Epidermal melanocyte (primary cell): ENCODE measurements at regions not wholly inside any gene's neighbourhood (a gene's known extent, or its start where the extent isn't known, plus 50 kb on each side); places are given as distances from the start of the nearest gene placed in this dataset.
"Not testable (repeated sequence)": the region's sequence is repeated elsewhere in the genome, so short reads cannot be mapped to it uniquely, and the experiment has no call there.

ENCODE experiments used
- DNase-seq: peaks from one replicate; pipeline ENCODE4 v3.0.0; 2011; ENCODE audit warnings: low spot score; ENCODE audit not compliant: insufficient read length

DNA sequence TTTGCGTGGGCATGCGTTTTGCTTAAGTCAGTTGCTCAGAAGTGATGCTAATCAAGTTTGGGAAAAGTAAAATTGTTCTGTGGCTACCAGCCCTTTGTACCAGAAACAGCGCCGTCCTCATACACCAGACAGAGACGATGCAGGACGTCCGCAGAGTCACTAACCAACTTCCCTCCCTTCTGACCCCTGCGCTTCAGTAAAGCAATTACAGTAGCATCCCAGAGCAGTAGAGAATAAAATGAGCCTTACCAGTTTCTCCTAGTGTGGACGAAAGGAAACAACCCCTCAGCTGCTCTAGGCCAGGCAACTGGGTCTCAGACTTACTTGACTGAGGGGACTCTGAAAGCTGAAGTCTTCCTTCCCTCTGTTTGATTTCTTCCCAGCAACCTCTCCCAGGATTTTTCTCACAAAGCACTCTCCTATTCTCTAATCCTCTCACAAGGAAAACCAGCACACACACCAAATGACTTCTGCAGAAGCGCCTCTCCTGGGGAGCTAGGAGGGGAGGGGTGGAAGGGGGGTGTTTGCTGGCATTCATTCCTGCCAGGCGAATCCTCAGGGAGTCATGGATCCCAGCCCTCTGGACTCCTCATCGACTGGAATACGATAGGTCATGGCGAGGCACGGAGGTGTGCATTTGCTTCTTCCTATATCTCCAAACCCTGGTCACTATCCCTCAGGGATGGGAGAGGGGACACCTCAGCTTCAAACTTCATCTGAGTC lies 56.0 kb upstream of the MID1 start:
- DNase-seq = no peak

DNA sequence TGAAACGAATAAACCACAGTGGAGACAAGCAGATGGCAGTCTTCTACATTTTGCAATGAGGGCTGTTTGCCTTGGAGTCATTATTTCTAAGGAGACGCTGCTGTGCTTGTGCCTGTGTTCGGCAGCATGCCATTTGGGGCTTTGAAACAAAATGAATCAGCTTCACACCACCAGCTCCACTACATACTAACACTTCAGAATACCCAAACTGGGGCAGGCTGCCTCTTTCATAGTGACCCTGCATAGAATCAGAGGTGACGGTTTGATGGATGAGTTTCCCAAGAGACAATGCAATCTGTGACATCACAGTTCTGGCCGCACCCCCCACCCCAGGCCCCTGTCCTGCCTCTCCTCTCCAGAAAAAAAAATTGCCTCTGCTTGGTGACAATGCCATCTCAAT lies 57.1 kb upstream of the MID1 start:
- DNase-seq = no peak

DNA sequence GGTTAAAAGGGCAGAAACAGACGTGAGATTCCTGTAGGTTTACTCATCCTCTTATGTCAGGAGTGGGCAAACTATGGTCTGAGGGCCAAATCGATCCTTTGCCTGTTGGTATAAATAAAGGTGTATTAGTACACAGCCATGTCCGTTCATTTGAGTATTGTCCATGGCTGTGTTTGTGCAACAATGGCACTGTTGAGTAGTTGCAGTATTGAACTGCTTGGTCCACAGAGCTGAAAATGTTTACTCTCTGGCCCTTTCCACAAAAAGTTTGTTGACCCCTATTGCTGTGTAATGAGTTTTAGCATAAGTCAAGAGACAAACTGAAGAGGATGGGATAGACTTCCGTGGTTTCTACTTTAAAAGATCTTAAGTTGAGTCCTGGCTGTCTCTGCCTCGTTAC lies 59.0 kb upstream of the MID1 start:
- DNase-seq = no peak

DNA sequence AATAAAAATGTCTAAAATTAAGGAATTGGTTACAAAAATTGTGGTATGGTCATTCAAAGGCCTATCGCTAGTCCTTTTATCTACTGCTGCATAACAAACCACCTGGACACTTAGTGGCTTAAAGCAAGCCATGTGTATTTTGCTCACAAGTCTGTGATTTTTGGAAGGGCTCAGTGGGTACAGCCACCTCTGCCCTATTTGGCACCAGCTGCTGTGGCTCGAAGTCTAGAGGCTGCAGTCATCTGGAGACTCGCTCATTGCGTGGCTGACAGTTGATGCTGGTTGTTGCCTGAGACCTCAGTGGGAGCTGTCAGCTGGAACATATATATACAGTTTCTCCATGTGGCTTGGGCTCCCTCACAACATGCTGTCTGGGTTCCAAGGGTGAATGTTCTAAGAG lies 60.8 kb upstream of the MID1 start:
- DNase-seq = no peak

DNA sequence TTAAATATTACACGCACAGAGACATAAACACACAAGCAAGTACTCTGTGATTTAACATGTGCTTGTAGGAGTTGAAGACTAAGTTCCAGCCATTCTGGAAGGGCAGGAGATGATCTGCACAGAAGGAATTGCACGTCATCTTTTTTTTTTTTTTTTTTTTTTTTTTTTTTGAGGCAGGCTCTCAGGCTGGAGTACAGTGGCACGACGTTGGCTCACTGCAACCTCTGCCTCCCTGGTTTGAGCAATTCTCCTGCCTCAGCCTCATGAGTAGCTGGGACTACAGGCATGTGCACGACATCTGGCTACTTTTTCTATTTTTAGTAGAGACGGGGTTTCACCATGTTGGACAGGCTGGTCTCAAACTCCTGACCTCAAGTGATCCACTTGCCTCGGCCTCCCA lies 63.2 kb upstream of the MID1 start:
- DNase-seq = not testable (repeated sequence)

DNA sequence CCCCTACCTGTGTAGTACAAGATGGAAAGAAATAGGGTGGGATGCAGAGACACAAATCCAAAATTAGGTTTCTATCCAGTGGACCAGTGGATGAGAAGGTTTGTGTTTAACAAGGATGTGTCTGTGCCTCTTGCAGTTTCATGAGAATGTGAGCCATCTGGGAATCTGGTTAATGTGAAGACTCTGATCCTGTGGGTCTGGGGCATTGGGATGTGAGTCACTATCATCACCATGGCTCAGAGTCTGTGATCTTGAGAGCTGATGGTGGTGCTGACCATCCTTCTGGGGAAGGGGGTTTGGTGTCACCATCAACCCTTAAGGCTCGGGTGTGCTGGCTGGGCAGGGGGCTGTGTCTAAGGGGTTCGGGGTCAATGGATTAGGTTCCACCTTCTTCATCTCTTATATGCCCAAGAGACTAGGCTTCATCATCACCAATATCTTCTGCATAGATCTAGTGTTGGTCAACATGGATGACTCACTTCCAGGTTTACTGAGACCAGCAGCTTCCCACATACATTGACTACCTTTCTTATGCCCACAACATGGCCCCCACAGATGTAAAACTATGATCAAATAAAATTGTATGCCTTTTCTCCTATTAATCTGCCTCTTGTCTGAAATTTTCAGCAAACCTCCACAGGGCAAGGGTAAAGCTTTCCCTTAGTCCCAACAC lies 65.7 kb upstream of the MID1 start:
- DNase-seq = no peak

DNA sequence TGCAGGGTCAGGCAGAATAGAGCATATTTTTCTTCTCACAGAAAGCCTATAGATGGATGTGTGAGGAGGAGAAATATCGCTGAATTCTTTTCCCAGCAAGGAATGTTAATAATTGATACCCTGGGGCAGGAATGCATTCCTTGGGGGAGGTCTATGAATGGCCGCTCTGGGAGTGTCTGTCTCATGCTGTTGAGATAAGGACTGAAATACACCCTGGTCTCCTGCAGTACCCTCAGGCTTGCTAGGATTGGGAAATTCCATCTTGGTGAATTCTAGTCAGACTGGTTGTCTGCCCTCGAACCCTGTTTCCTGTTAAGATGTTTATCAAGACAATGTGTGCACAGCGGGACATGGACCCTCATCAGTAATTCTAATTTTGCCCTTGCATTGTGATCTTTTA lies 71.4 kb upstream of the MID1 start:
- not testable (repeated sequence) for DNase-seq

DNA sequence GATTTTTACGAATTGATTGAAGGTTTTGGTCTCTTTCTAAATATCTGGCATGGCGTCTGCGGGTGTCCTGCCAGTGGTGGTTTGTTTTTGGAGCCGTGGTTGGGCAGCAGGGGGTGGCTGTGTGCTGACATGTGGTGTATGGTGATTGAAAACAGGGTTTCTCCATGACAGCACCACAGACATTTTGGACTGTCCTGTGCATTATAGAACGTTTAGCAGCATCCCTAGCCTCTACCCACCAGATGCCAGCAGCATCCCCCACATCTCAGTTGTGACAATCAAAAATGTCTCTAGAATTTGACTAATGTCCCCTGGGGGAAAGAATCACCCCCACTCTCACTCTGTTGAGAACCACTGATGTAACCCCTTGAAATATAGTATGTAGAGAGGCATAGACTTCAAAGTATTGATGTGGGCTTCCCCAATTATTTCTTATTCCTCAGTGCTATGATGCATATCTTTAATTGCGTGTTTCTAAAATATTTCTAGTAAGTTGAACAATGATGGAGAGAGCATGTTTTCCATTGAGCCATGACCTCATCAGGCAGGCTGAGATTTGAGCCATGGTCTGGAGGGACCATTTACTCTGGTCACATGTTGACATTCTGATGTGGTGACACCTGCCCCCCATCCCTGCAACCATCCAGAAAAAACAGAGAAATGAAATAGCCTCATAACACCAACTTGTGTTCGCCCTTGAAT lies 77.4 kb upstream of the MID1 start:
- DNase-seq = no peak

DNA sequence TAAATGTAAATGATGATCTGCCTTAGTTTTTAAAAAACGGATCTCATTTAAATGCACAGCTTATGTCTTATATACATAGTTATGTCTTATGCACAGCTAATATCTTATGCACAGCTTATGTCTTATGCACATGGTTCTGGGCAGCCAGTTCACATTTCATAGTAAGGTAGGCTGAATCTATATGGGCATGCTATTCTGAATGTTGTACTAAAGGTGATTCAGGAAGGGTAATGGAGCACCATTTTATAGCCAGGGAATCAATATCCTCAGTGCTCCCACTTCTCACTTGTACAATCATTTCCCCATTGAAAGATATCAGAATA lies 77.9 kb upstream of the MID1 start:
- no peak for DNase-seq

DNA sequence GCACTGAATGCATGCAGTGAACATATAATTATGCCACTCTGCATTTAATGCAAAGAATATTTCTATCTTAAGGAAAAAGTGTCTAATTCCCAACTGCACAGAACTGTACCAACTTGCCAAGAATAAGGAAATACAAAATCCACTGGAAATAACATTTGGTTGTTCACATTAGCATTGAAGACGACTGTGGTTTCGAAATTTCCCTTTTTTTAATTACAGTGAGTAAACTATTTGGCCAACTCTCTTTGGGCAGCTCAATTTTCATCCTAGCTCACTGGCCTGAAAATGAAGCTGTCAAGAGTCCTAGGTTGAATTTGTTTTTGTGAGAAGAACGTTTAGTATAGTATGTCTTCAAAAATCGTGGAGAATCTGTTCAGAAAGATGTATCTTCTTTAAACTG lies 81.6 kb upstream of the MID1 start:
- no peak for DNase-seq

DNA sequence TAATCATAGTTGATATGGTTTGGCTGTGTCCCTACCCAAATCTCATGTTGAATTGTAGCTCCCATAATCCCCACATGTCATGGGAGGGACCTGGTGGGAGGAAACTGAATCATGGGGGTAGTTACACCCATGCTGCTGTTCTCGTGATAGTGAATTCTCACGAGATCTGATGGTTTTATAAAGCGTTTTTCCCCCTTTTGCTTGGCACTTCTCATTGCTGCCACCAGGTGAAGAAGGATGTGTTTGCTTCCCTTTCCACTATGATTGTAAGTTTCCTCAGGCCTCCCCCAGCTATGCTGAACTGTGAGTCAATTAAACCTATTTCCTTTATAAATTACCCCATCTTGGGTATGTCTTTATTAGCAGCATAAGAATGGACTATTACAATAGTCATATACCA lies 86.0 kb upstream of the MID1 start:
- not testable (repeated sequence) for DNase-seq

DNA sequence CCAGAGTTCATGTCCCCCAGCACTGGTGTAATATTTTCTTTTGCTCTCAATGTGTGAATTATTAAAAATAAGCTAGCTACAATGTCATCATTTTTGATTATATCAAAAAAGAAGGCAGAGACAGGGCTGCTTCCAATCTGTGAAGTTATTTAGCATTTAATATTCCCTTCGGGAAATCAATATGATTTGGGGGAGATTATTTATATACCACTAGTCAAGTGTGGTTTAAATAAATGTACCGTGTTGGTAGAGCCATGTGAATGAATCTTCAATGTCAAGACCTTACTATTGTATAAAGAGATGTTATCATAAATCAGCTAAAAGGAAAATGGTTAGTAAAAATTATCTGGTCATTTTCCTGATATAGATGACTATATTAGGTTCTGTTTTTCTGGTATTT lies 87.4 kb upstream of the MID1 start:
- no peak for DNase-seq

DNA sequence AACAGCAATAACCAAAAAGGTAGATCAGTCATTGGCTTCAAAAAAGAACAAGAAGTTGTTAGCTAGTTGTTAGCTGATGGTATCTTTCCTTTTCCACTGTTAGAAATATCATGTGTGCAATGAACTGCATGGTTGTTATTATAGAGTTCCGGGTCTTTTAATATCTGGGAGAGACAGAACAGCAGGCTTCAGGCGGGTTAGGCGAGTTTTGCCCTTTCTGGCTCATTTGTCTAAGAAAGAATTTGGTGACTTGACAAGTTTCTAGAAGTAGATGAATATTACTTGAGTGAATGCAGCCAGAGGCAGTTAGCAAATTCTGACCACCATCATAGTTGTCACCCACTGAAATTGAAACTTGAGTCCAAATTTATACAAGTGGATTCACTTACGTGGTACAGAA lies 88.9 kb upstream of the MID1 start:
- no peak for DNase-seq

DNA sequence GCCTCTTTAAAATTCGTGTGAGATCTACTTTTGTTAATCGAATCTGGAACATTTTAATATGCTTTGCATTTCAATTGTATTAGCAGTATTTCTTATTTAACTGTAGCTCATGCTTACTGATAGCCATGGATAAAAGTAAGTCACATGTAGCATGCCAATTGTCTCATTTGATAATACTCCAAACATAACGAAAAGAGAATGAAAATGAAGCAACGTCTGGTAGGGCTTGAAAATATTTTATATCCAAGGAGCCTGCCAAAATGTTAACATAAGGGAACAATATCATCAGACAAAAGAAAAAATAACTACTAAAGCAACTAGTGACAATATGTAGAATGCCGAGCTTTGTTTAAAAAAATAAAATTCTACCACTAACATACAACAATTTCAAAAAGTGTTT lies 94.1 kb upstream of the MID1 start:
- DNase-seq = no peak

DNA sequence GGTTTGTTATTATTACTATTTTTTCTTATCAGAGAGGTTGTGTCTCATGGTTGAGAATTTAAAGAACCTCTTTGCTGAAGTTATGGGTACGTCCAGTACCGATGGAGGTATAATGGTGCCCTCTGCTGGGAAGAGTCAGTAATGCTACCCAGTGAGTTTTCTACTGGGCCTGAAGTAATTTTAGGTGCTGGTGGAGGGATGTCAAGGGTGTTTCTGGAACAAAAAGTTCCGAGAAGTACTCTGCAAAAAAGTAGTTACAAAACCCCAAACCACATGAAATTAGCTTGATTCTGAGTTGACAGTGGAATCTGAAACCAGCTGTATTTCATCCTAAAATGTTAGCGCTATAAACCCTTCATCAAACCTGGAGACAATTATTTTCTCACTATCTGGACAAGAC lies 102.5 kb upstream of the MID1 start:
- peak; percentile 37 for DNase-seq

DNA sequence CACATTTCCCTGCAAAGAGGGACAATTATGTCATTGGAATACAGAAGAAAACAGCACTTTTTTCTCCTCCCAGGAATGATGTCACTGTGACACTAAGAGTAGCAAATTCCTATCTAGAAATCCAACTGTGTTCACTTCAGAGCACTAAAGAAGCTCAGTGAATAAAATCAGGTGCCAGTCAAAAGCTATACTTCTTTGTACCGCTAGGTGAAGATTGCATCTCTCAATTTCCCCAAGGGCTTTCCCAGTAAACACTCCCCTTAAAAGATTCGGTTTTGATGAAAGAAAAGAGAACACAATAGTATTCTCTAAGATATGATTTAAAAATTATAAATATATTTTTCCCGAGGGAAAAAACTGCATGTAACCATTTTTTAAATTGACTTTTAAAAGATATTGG lies 104.7 kb upstream of the MID1 start:
- no peak for DNase-seq

DNA sequence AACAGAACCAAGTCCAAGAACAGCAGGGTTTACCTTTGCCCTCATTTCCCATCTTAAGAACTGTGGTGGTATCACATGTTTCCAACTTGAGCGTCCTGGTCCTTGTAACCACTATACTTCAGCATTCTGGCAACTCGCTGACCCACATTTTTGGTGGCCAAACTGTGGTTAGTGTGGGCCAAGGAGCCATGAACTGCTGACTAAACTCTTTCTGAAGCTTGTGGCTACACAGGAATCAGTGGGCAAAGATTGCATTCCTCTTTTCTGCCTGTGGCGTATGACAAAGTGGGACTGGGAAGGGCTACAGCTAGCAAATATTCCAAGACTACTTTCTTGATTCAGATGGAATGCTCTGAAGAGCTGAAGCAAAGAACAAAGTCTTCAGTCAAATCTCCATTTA lies 106.3 kb upstream of the MID1 start:
- no peak for DNase-seq

DNA sequence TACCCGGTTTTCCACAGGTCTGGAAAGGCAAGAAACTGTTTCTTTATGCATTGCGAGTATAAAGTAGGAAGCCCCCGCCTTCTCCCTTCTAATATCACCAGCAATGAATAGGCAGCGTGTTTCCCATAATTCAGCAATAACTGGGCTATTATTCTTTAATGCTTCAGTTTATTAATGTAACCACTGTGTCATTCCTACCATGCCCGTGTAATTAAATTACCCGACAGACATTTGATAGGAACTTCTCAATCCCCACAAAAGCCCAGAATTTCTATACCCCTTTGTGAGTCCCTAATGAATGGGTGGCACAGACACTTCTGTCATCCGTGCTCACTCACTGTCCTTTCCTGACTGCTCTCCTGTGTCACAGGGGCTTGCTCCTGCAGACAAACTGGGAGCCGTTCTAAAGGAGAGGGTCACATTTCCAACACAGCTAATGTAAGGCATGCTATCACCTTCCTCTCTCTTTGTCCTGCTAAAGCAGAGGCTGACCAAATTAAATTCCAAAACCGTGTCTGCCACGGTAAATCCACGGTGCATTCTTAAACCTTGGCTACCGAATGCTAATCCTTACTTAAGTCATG lies 108.5 kb upstream of the MID1 start:
- peak; percentile 25 for DNase-seq

DNA sequence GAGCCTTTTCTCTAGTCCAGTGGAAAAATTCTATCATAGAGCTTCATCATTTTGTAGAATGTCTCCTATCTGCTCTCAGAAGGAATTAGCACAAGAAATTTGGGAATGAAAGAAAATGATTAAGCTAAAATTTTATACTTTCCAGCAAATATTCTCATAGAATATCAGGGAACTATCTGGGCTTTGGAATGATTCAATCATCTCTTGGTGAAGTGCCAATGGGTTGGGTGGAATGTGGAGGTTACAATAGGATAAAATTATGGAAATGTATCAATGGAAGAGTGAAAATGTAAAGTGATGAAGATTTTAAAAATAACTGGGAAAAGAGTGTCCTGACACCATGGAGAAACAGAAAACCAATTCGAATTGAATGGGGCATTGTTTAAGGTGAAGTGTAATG lies 119.0 kb upstream of the MID1 start:
- DNase-seq = no peak

DNA sequence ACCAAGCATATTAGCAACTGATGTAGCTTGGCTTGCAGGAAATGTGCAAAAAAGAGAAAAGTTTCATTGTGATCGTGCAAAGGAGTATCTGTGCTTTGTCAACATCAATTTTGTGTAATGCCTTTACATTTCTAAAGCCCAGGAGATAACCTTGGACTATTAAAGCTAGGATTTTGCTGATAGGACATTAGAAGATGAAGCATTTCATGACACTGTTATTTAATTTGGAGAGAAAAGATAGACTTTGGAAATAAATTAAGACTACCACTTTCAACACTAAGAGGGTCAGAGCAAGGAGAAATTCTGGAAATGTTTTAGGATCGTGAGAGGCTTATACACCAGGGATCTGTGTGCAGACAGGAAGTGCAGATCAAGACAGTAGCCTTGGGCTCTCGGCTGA lies 120.6 kb upstream of the MID1 start:
- DNase-seq = no peak

DNA sequence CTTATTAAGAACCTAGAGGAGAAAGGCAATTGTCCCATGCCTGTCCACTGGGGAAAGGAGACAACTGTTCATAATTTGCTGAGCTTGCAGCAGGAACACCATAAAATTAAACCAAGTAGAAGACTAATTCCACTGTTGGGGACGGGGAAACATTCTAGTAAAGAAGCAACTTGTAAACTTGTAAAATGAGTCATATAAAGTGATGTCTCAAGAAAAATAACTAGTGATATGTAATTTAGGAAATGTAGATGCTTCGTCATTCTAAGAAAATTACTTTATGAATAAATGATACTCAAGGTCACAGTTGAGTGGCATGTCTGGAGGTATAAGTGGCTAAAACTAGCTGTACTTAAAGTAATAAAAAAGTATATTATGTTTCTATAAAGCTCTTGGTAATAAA lies 121.2 kb upstream of the MID1 start:
- DNase-seq = no peak

DNA sequence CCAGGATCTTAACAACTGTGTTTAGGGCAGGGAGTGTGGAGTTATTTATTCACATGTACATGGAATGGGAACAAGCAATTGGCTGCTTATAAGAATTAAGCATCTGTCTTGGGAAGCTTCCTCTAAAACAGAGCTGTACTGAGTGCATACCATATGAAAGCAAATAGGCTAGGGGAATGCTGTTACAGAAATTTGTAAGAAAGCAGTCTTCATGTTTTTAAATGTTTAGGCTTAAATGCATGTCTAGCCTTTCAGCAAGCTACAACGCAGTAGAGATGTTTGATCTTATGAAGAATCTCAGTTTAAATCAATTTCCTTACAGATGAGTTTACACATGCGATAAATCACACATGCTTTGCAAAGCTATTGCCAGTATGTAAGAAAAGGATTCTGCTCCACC lies 123.1 kb upstream of the MID1 start:
- no peak for DNase-seq

DNA sequence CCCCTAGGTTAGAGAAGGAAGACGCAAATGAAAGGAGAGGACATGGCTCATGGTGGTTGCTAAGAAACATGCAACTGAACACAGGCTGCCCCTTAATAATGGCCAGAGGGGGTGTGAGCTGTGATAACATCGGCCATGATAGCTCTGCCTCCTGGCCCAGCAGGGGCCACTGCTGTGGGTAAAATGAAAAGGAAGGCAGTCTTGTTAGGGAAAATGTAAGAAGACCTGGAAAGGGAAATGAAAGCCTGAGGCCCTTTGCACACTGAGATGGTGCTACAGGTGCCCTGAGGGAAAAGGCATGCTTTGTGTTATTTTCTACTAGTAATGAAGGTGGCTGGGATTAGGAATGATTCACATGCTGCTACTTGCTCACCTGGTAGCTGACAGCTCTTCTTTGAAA lies 123.6 kb upstream of the MID1 start:
- DNase-seq = no peak
